NCI-H345 (cell line): ENCODE measurements at regions not wholly inside any gene's neighbourhood (a gene's known extent, or its start where the extent isn't known, plus 50 kb on each side); places are given as distances from the start of the nearest gene placed in this dataset.

ENCODE experiments used
- DNase-seq: peaks from one replicate; lab custom pipeline; 2025; lab: John Stamatoyannopoulos, UW

DNA sequence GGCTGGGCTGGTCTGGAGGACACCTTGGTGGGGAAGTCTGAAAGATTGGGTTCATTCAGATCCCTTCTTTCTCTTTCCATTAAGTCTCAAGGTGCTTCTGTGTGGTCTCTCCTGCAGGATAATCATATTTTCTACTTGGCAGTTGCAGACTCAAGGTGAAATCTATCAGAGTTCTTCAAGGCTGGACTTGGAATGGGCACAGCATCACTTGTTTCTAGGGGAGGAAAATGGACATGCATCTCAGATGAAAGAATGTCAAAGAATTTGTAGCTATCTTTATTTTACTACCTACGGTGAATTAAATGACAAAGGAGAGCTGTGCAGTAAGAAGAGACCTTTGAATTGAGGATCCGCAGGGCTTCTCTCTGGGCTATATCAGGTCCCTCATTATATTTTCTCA lies 69.8 kb upstream of the PAPPA start:
- no peak for DNase-seq

- DNase-seq: no peak
Measured at GRCh38 chr9:116084497-116084896, 69.1 kb upstream of the PAPPA start.

DNA sequence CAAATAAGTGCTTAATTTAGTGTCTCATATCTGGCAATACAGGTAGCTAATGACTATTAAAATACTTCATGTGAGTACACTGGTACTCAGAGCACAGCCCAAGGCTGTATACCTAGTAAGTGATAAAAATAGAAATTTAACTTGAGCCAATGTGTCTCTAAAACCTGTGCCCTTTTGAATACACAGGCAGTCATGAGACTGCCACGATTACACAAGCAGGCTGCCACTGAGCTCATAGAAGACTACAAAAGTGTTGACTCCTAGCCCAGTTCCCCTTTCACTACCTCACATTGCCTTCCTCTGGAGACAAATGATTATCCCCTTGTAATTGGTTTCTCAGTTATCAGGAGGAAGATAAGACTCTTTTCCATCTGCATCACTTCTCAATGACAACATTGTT lies 66.3 kb upstream of the PAPPA start:
- peak; percentile 26 for DNase-seq

- DNase-seq: no peak
Measured at GRCh38 chr9:116087751-116088194, 65.8 kb upstream of the PAPPA start.

DNA sequence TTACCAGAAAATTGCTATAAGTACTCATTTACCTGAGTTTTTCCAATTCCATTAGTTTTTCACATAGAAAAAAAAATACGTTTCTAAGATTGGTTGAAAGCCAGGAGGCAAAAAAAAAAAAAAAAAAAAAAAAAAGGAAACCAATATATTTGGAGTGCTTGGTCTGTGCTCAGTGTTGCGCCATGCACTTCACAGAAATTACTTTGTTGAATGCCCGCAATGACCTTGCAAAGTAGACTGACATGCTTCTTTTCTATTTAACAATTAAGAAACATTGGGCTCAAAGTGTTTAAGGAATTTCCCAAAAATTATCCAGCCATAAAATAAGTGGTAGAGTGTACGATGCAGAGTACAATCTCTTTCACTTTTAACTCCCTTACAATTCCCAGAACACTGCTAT lies 65.2 kb upstream of the PAPPA start:
- no peak for DNase-seq

DNA sequence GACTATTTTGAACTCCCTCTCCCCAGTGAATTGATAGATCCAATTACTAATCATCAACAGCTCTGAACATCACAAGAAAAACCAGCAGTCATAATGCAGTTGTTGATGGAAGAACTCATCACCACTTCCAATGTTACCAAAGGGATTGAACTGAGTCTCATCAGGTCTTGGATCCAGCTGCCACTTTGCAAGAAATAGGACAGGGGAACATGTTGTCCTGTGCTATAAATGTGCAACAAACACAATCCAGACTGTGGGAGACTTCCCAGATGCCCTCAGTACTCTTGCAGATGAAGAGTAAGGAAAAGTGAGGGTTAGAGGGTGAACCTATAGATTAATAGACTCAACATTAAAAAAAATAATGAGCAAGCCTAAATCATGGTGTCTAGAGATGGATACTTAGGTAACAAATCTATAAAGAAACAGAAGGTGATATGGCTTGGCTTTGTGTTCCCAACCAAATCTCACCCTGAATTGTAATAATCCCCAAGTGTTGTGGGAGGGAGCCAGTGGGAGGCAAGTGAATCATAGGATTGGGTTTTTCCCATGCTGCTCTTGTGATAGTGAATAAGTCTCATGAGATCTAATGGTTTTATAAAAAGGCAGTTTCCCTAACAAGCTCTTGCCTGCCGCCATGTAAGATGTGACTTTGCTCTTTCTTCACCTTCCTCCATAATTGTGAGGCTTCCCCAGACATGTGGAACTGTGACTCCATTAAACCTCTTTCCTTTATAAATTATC lies 63.4 kb upstream of the PAPPA start:
- DNase-seq: no peak

GRCh38 chr9:116094846-116095245 lies 58.7 kb upstream of the PAPPA start:
- no peak for DNase-seq

- no peak for DNase-seq
Measured at GRCh38 chr9:116095403-116095802, 58.2 kb upstream of the PAPPA start.

- no peak for DNase-seq
Measured at GRCh38 chr9:116096046-116096445, 57.5 kb upstream of the PAPPA start.

DNA sequence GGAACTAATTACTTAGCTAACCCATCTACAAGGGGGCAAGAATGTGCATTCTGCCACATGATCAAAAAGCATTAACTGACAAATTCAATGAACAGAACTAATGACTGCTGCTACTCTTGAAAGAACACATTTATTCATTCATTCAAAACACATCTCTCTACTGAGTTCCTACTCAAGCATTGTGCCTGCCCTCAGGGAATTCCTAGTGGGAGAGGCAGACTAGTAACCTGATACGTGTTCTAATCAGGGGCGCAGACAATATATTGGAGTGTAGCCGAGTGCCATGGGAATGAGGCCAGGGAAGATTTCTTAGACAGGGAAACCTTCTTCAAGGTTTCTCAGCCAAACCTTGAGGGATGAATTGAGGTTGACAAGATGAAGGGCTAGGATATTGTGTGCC lies 56.7 kb upstream of the PAPPA start:
- no peak for DNase-seq

DNA sequence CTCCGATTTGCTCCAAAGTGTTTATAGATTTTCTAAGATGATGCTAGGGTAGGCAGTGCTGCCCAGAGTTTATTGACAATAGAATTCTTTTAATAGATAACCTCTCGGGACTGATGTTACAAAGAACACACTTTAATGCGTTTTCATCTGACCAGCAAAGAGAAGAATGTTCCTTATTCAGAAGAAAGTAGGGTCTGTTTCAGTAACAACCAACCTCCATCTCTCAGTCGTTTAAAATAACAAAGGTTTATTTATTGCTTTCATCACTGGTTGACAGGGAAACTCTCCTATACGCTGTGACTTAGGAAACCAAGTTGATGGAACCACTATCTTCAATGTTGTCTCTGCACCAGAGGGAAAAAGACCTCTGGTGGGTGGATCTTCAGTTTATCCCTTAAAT lies 55.1 kb upstream of the PAPPA start:
- no peak for DNase-seq

GRCh38 chr9:116099821-116100220 lies 53.8 kb upstream of the PAPPA start:
- no peak for DNase-seq

GRCh38 chr9:116100711-116101121 lies 52.9 kb upstream of the PAPPA start:
- DNase-seq: no peak

DNA sequence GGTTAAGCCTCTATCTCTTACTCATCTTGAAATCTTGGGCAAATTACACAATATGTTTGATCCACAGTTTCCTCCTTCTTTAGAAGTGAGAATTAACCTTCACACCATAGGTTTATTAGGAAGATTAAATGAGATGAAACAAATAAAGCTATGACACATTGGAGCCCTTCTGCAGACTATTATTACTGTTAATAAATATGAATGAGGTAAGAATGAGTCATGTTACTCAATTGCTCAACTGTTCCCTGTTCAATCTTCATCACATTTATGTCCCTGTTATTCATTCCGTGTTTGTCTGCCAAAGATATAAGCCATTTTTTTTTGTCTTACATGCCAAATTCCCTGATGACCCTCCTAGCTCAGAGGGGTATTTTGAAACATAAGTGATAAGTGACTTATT lies 52.1 kb upstream of the PAPPA start:
- no peak for DNase-seq

DNA sequence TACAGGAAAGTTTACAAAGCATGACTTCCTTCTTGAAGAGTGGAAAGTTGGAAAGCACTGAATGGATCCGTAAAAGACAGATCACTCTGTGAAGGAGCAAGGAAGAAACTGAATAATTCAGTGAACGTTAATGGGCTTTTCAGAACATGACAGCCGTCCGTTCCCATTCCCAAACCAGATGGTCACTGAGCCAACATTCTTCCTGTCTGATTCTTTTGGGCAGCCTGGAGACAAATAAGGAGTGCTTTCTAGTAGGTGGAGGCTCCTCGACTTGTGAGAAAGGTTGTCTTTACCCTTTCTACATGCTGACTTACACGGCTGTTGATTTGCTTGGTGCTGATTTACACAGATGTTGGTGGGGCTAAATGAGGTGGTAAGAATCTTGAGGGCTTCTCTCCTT lies 51.0 kb upstream of the PAPPA start:
- DNase-seq: no peak
